ENCODE measurements at regions not wholly inside any gene's neighbourhood (a gene's known extent, or its start where the extent isn't known, plus 50 kb on each side); places are given as distances from the start of the nearest gene placed in this dataset.

DNA sequence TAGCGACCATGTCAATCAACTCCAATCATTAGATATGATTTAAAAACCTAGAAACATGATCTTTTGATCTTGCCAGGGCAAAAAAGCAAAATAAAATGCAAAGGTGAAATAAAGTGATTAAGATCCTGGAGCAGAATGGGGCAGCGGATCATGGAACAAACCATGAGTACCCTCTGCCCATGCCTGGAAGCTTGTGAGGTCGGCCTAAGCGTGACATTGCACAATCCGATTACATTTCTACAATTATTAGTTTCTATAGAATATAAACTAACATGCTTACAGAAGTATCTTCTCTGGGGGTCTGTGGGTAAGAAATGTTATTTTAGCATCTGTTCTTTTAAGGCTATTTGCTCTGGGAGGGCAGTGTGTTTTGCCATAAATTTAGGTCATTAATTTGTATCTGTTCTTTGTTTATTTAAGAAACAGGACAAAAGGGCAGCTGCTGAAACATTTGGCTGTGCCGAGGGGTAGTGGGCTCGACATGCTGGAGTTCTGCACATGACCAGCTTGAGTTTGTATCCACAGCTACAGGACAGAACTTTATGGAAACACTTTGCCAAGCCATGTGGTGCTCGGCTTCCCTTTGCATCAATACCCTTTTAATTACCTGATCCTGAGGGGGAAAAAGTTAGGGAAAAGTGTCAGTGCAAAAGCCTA lies 55.9 kb downstream of the ZBTB18 start:
- FAIRE-seq = no peak
- DNase-seq (ENCODE audit: extremely low spot score, insufficient read length, low read depth) = no peak

DNA sequence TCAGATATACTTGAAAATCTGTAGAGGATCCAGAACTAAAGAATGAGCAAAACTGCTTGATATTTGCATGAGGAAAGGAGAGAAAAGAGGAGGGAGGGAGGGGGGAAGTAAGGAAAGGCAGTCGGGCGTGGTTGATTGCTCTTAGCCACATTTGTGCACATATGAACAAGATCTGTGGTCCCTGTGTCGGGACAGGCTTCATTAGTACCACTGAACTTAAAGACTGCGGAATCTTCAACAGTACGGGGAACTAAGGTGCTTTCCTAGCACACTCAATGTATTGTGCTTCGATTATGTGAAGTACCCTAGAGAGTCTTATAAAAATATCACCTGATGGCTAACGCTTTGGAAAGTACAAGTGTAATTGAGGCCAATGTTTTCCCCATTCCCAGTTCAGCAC lies 59.9 kb downstream of the ZBTB18 start:
- no peak for DNase-seq (ENCODE audit: extremely low spot score, insufficient read length, low read depth)
- FAIRE-seq = no peak

DNA sequence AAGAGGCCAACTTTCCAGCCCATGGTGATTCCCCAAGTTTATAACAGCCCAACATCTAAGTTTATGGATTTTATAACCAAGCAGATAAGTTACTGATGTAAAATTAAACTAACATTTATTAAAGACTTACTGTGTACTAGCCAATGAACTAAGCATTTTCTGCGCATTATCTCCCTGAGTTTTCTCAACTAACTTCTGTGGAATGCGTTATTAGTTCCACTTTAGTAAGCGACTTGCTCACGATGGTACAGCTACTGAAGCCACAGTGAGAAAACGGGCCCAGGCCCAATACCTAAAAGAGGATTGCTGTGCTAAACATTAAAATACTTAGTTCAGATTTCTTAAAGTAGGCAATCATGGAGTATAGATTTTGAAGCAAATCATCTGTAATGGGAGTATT lies 61.0 kb downstream of the ZBTB18 start:
- no peak for DNase-seq (ENCODE audit: extremely low spot score, insufficient read length, low read depth)
- no peak for FAIRE-seq

DNA sequence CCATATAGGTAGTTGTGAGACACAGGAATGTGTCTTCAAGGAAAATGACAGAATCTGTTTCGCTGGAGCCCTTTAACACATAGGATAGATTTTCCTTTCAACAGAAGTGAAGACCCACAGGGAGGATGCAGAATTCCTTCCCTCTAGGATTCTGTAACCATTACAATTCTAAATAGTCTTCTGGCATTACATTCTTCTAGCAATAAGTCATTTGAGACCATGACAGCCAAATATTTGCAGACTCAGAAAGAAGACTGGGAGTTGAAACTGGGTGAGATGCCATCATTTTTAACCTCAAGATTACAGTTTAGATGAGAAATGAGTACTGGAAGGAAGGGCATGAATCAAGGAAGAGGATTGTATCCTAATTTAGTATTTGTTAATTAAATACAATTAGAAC lies 61.6 kb downstream of the ZBTB18 start:
- DNase-seq (ENCODE audit: extremely low spot score, insufficient read length, low read depth) = no peak
- no peak for FAIRE-seq

DNA sequence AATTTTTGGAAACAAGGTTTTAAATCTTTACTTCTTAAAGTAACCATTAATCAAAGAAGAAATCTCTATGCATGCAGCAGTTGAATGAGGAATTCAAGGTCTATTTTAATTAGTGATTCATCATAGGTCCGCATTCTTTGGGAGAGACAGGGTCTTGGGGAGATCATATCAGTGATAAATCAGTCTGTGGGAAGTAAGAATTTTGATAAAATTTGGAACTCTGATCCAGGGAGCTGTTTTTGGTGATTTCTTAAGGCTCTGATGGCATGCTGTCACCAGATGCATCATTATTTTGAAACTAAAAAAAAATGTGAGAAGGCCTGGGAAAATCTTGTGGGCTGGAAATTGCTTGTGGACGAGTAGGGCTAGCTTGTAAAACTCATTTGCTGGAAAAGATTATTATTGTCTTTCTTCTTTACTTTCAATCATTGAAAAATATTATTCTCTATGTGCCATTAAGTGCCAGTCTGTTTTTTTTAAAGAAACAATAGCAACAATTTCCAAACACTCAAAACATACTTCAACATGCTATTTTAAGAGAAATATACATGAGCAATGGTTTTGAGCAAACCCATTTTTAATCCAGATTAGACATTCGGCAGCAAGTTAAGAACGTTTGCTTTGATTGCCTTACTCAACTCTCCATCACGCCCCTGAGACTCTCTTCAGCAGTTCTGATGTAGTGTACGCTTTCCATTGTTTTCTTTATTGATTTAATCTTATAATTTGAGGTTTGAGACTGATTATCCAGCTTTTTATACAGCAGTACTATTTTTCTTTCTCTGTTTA lies 62.6 kb downstream of the ZBTB18 start:
- DNase-seq (ENCODE audit: extremely low spot score, insufficient read length, low read depth) (no peak), FAIRE-seq (no peak)

DNA sequence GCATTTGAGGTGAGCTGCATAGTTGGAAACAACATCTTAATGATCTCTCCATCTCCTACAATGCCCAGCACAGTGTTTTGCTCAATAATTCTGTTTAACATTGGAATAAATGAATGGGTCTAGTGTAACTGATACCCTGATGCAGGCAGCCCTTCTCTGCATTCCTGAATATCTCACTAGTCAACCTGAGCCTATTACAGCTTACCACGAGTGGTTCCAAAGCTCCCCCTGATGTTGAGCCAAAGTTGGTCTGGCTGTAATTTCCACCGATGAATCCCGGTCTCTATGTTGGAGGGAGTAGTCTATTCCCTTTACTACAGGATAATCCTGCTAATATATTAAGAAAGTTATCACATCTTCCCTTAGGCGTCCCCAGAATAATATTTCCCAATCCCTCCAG lies 63.8 kb downstream of the ZBTB18 start:
- no peak for FAIRE-seq
- DNase-seq (ENCODE audit: extremely low spot score, insufficient read length, low read depth) = no peak

DNA sequence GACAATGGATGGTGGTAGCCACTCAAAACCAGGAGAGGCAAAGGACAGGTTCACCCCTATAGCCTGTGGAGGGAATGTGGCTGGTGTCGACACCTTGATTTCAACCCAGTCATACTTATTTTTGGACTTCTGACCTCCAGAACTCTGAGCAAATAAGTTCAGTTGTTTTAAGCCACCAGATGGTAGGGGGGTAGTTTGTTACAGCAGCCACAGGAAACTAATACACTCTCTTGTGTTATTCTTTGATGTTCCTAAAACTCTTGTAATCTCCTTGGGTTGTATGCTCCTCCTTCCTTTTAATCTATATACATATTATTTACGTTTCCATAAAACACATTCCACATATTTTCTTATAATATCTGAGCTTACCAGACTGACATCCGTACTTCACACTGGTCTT lies 65.9 kb downstream of the ZBTB18 start:
- DNase-seq (ENCODE audit: extremely low spot score, insufficient read length, low read depth) = no peak
- FAIRE-seq = no peak

DNA sequence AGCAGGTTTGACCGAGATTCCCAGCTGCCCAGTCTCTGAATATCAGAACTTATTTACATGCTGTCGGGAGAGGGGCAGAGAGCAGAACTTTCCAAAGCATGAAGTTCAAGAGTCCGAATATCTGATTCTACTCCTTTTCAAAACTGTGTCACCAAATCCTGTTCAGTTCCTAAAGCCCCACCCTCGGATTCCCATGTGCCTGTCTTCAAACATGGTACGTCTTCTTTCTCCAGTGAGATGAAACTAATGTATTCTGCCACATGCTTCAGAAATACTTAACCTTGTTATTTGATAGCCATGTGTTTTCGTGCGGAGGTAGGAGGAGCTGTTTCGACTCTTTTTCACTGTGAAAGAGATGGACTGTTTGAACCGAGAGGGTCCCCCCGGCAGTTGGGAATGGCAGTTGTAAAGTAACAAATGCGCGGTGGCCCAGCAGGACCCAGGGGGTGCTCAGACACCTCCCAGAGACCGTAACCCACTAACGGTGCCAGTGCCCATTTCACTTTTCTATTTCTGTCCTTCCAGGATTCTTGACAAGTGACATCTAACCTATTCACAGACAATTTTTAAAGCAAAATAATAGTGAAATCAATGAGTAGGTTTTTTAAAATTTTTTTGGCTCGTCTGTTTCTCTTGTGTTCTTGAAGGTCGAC lies 67.2 kb downstream of the ZBTB18 start:
- DNase-seq (ENCODE audit: extremely low spot score, insufficient read length, low read depth) = no peak
- no peak for FAIRE-seq

DNA sequence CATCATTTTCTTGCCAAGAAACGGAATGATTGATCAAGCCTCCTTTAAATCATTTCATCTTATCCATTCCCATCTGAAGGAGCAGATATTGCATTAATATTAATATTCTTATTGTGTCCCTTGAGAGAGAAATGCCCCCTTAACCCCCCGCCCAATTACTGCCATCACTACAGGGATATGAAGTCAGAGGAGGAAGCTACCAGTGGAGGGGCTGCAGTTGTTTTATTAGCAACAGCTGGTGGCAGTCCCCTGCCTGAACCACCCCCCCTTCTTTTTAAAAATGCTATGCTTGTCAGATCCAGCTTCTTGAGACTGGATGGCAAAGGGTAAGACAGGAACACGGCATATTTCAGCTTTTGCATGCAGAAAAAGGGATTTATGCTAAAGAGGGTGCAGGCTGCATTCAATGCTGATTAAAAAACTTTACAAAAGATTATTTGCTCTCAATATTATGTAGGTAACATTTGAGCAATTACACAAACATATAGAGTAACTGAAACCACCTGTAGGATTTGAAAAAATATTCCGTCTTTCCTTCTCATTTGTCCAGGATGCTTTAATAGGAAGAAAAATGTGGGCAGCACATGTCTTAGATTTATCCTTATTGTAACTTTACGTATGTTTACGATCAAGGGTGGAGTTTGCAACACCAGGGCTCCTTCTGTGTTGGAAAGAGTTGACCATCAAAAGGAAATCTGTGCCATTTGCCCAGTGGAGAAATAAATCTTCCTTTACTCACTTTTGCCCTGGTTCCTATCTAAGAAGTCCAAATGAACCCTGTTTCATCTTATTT lies 77.7 kb downstream of the ZBTB18 start:
- no peak for DNase-seq (ENCODE audit: extremely low spot score, insufficient read length, low read depth)
- no peak for FAIRE-seq

DNA sequence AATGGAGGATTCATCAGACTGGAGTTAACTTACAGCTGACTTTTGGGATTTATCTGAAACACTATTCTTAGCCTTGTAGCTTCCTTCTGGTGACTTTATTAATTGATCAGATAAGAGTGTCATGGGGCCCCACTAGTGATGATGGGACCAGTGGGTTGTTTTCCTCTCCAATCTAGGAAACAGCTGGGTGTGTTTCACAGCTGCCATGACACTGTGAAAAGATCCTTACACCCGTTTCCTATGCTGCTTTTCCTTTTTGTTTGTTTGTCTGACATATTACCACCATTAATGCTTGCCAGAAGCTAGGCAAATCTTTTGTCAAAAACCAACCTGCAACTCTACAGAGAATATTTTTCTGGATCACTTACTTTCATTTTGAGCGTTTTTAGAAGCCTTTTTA lies 86.2 kb downstream of the ZBTB18 start:
- DNase-seq (ENCODE audit: extremely low spot score, insufficient read length, low read depth) (no peak), FAIRE-seq (no peak)

DNA sequence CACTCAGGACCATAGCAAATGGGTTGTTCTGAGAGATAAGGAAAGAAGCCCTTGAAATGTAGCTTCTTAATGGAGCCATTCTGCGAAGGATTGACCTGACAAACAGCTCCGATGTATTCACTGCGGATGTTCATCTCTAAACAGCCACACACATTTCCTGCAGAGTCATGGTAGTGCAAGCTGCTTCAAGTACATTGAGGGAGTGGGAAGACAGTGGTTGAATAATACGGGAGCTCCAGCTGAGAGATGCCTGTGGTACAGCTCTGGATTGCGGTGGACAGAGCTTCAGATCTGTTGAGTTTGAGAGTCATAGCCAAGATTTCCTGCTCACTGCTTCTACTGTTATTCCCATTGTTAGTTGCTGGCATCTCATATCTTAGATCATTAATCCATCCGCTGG lies 86.6 kb downstream of the ZBTB18 start:
- DNase-seq (ENCODE audit: extremely low spot score, insufficient read length, low read depth) (no peak), FAIRE-seq (no peak)

DNA sequence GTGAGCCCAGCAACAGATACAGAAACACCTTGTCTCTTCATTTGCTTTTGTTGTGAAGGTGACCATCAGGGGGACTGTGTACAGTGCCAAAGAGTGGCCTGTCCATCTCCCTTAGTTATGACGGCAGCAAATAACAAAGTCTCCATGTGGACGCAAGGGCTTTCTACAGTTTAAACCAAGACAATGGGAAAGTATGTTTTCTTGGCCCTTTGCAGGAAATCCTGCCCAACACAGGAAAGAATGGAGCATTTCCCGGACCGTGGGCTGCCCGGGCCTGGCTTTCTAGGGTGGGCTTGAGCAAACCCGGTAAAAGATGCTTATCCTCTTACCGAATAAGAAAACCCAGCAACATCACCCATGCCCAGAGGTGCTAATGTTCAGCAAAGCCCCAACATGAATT lies 87.3 kb downstream of the ZBTB18 start:
- FAIRE-seq = no peak

DNA sequence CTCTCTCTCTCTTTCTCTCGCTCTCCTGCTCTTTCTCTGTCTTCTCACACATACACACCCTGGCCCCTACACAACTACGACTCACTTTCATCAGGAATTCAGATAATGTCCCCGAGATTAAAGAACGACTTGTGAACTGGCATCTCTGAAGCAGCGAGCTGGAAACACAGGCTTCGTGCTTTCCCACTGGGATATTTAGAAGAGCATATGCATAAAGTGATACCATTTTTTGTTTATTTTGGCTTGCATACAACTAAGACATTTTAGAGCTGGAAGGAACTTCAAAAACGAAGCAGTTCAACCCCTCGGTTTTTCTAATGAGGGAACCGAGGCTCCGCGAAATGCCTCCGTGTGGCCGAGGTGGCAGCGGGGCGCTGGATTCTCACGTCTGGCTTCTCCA lies 88.6 kb downstream of the ZBTB18 start:
- no peak for FAIRE-seq
- no peak for DNase-seq (ENCODE audit: extremely low spot score, insufficient read length, low read depth)

More for the DNA sequence above, 87.3 kb downstream of the ZBTB18 start:
- no peak for DNase-seq (ENCODE audit: extremely low spot score, insufficient read length, low read depth)

DNA sequence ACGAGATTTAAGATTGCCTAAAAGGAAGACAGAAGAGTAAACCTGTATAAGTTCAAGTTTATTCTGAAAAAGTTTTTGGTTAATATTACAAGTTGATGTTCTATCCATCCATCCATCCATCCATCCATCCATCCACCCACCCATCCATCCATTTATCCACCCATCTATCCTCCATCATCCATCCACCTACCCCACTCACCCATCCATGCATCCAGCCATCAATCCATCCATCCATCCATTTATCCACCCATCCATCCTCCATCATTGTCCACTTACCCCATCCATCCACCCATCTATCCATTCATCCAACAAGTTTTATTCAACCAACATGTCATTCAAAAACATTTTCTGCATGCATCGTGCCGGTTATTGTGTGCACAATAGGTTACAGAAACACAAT lies 89.3 kb downstream of the ZBTB18 start:
- no peak for FAIRE-seq
- no peak for DNase-seq (ENCODE audit: extremely low spot score, insufficient read length, low read depth)

DNA sequence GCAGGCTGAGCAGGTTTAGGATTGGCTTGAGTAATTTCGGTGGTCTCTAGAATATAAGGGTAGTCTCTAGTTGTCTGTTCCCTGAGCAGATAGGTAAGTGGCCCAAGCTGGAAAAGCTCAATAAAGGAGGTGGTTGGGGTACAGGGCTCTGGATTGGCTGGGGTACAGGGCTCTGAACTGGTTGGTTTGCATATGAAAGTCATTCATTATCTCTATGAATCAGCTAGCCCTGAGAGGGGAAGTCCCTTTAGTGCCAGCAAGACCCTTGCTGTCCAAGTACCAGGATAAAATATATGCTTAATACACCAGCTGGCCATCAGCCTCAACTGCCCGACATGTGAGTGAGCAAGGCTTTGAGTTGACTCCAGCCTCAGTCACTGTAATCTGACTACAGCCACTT lies 93.0 kb downstream of the ZBTB18 start:
- DNase-seq (ENCODE audit: extremely low spot score, insufficient read length, low read depth) = no peak
- no peak for FAIRE-seq

DNA sequence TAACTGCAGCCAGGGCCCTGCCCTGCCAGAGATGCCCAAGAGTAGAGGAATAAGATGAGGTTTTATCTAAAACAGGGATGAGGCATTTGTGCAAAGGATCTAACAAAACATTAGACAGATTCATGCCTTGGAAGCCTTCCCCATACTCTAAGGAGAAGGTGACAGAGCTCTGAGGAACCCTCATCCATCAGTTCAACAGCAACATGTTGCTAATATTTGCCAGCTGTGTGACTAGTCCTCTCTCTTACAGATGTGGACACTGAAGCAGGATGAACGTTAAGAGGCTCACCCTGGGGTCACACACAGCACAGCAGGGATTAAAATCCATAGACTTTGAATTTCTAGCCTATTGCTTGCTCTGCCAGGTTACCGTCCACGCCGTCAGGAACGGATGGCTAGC lies 99.0 kb downstream of the ZBTB18 start:
- DNase-seq (ENCODE audit: extremely low spot score, insufficient read length, low read depth) (no peak), FAIRE-seq (no peak)

DNA sequence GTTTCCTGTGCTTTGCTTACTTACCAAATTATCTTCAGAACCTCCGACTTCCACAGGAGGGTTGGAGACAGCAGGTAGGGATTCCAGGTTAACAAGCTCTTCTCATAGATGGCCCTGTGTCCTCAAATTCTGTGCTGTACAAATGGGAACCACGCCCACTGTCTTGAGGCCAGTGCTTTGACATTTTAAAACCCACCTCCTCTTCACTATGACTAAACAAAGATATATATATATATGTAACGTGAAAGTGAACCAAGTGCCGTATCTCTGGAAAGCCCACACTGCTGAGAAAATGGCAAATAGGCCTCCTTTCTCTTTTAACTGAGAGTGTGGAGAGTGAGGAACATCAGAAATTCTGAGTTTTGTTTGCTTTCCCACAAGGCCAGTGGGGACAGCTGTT lies 99.6 kb downstream of the ZBTB18 start:
- no peak for DNase-seq (ENCODE audit: extremely low spot score, insufficient read length, low read depth)
- no peak for FAIRE-seq

DNA sequence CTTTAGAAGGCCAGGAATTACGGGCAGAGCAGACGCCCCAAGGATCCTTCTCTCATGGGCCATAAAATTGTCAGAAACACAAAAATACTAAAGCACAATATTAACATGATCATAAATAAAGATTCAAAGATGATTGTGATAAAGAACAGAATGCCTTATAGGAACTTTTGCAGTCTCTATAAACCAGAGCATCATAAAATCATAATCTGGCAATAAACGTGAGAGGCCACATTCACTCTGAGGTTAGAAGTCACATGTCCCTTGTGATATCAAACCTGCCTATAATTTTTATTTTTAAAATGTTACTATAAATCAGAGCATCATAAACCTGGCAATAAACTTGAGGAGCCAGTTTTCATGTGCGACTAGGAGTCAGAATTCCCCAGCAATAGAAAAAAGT lies 100.5 kb downstream of the ZBTB18 start:
- FAIRE-seq (no peak), DNase-seq (ENCODE audit: extremely low spot score, insufficient read length, low read depth) (no peak)

DNA sequence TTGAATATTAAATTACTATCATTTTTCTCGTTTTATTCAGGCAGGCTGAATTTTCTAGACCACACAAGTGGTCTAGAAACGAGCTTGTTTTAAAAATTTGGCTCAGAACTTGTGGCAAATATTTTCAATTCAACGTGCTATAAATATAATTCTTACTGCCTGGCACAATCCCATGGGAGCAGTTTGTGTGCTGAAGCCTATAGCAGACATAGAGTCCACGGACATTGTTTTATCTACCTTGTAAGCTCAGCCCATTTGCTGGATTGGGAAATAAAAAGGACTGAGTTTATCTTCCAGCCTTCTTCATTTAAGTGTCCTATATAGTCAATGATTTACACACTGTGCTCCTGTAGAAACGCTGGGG lies 103.4 kb downstream of the ZBTB18 start:
- DNase-seq (ENCODE audit: extremely low spot score, insufficient read length, low read depth) (no peak), FAIRE-seq (no peak)

DNA sequence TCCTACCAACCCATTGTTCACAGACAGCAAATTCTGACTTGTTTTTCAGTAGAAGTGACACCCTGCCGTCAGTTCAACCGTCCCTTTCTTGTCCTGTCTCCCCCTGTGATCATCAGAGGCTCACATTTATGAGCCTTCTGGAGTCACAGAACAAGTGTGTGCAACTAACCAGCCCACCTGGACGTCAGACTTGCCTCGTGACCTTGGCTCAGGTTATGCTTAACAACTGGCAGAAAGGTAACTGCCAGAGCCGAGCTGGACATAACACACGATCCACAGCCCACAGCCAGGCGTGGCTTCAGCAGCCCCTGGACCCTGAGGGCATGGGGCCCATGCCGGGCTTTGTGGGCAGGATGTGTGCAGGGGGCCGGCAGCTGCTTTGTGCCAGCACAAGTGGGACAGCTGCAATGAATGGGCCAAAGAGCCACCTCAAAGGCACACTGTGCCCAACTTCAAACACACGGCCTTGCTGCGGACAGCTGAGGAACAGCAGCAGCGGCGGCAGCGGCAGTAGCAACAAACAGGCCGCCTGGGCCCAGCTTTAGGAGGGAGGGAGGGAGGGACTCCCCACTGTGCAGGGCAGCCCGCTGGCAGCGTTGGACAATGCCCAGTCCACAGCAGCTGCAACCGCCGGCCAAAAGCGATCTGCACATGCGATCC lies 103.9 kb downstream of the ZBTB18 start:
- no peak for FAIRE-seq

More for the DNA sequence above, 103.9 kb downstream of the ZBTB18 start:
- no peak for DNase-seq (ENCODE audit: extremely low spot score, insufficient read length, low read depth)

Data from GM18507 (cell line).